OCI-LY7 (cell line): ENCODE measurements at regions not wholly inside any gene's neighbourhood (a gene's known extent, or its start where the extent isn't known, plus 50 kb on each side); places are given as distances from the start of the nearest gene placed in this dataset.

Experiments used
- CTCF ChIP-seq: fragments of 200-600 bp; sonication (generic); conservative IDR thresholded peaks from 2 replicates; pipeline ENCODE4 v1.5.1; 2014; ENCODE audit warnings: mild to moderate bottlenecking, antibody characterized with exemption, low read length, moderate library complexity, mixed read lengths
- EZH2phosphoT487 ChIP-seq: fragments of 200-600 bp; sonication (generic); IDR thresholded peaks from 2 replicates; pipeline ENCODE4 v1.6.1; 2018; ENCODE audit warnings: low read depth, borderline replicate concordance, mild to moderate bottlenecking, mixed run types, antibody characterized with exemption, low read length, moderate library complexity, mixed read lengths

DNA sequence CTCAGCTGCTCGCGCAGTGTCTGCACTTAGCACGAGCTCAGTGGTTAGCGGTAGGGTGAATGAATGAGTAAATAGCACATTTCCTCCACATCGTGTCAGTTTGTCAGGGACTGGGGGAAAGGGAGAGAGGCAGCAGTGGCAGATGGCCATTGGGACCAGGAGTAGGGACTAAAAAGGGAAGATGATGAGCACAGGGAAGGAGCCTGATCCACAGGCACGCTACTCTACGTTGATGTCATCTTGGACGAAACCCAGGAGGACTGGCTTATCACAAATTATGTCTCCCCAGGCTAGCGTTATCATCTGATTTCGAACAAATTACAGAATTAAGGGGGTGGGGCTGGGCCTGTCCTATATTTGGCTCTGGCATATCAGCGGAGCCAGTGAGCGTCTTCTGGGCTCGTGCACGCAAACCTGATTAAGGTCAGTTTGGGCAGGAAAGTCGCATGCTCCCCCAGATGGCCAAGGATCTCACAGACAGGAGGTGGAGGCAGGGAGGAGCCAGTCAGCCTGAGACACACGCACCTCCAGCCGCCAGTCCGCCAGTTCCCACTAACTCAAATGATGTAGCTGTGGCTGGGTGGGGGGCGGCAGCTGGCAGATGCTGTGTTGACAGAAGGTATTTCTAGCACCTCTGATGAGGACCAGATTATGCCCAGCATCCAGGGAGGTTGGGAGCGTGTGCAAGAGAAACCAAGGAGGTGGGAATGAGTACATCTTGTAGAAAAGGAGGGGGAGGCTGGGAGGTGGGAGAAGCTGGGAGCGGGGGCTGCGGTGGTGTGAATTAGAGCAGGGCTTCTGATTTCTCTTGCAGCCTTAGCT, 97.4 kb upstream of the PRDM11 start:
- no peak for TF ChIP-seq CTCF
- no peak for TF ChIP-seq EZH2phosphoT487
